ENCODE measurements at regions not wholly inside any gene's neighbourhood (a gene's known extent, or its start where the extent isn't known, plus 50 kb on each side); places are given as distances from the start of the nearest gene placed in this dataset.

GRCh38 chr2:67612576-67613042 is 215.5 kb downstream of the ETAA1 start:
- TF ChIP-seq, protein P1, sequence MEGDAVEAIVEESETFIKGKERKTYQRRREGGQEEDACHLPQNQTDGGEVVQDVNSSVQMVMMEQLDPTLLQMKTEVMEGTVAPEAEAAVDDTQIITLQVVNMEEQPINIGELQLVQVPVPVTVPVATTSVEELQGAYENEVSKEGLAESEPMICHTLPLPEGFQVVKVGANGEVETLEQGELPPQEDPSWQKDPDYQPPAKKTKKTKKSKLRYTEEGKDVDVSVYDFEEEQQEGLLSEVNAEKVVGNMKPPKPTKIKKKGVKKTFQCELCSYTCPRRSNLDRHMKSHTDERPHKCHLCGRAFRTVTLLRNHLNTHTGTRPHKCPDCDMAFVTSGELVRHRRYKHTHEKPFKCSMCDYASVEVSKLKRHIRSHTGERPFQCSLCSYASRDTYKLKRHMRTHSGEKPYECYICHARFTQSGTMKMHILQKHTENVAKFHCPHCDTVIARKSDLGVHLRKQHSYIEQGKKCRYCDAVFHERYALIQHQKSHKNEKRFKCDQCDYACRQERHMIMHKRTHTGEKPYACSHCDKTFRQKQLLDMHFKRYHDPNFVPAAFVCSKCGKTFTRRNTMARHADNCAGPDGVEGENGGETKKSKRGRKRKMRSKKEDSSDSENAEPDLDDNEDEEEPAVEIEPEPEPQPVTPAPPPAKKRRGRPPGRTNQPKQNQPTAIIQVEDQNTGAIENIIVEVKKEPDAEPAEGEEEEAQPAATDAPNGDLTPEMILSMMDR (IDR thresholded peaks at IDR 0.05), result no peak
- TF ChIP-seq EP300 (IDR thresholded peaks at IDR 0.05), result no peak

Measured in sigmoid colon (tissue), 4 donors.